Ascending aorta (tissue), 2 donors: ENCODE measurements at regions not wholly inside any gene's neighbourhood (a gene's known extent, or its start where the extent isn't known, plus 50 kb on each side); places are given as distances from the start of the nearest gene placed in this dataset.

Source experiments
- DNase-seq, 2 donors: peaks; one replicate each; pipeline ENCODE4 v3.0.0-alpha.2; 2019; ENCODE audit warnings: low spot score in 2 of 2
- H3K27ac ChIP-seq, 2 donors: fragments of 200-600 bp; sonication (generic); one replicate each; pipeline ENCODE4 v1.5.1; 2016 to 2017; ENCODE audit warnings: mild to moderate bottlenecking in 1 of 2
- H3K27me3 ChIP-seq: fragments of 200-600 bp; sonication (generic); one replicate; pipeline ENCODE4 v1.5.1; 2017
- H3K36me3 ChIP-seq, 2 donors: fragments of 200-600 bp; sonication (generic); one replicate each; pipeline ENCODE4 v1.5.1; 2016
- H3K4me1 ChIP-seq, 2 donors: fragments of 200-600 bp; sonication (generic); one replicate each; pipeline ENCODE4 v1.5.1; 2016 to 2017; ENCODE audit warnings: mild to moderate bottlenecking in 1 of 2
- H3K4me3 ChIP-seq, 2 donors: fragments of 200-600 bp; sonication (generic); one replicate each; pipeline ENCODE4 v1.5.1; 2016 to 2017; ENCODE audit warnings: mild to moderate bottlenecking in 1 of 2
- H3K9me3 ChIP-seq, 2 donors: fragments of 200-600 bp; sonication (generic); one replicate each; pipeline ENCODE4 v1.5.1; 2016
- intact Hi-C: fragments of 100-400 bp; cut with DNase I; formaldehyde crosslinking; loops from one replicate; pipeline ENCODE4 v1.15.1; 2023
- TF ChIP-seq, protein P1 (sequence below), 3 experiments: fragments of 200-600 bp in 2 of 3; fragments of 450-650 bp in 1 of 3; sonication (generic) in 2 of 3; IDR thresholded peaks; one replicate each; pipeline ENCODE4 v1.5.1; 2016 to 2019; ENCODE audit warnings: antibody characterized with exemption in 3 of 3, mild to moderate bottlenecking in 1 of 3, moderate library complexity in 1 of 3

DNA sequence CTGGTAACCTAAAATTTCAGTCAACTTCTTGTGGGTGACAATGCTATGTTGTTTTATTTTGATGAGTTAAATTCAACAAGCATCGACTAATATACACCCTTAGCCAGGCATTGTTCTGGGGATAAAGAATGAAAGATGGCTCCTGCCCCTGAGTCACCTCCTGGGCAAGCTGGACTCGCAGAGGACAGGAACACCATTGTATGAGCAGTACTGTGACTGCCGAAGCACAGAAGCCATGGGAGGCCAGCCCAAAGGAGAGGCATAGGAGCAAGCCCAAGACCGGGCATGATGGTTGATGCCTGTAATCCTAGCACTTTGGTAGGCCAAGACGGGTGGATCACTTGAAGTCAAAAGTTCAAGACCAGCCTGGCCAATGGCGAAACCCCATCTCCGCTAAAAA lies 555.2 kb downstream of the OMA1 start:
- no peak overlapping the region for H3K27ac ChIP-seq
- H3K36me3 ChIP-seq = no peaks in the 10 kb centered on the region
- no peaks in the 10 kb centered on the region for H3K27me3 ChIP-seq
- no peaks in the 10 kb centered on the region for H3K9me3 ChIP-seq
- intact Hi-C loops = no loop called here
- DNase-seq = no peak
- TF ChIP-seq, protein P1, sequence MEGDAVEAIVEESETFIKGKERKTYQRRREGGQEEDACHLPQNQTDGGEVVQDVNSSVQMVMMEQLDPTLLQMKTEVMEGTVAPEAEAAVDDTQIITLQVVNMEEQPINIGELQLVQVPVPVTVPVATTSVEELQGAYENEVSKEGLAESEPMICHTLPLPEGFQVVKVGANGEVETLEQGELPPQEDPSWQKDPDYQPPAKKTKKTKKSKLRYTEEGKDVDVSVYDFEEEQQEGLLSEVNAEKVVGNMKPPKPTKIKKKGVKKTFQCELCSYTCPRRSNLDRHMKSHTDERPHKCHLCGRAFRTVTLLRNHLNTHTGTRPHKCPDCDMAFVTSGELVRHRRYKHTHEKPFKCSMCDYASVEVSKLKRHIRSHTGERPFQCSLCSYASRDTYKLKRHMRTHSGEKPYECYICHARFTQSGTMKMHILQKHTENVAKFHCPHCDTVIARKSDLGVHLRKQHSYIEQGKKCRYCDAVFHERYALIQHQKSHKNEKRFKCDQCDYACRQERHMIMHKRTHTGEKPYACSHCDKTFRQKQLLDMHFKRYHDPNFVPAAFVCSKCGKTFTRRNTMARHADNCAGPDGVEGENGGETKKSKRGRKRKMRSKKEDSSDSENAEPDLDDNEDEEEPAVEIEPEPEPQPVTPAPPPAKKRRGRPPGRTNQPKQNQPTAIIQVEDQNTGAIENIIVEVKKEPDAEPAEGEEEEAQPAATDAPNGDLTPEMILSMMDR (IDR thresholded peaks at IDR 0.05) = no peak
- H3K4me3 ChIP-seq = no peak overlapping the region
- no peaks in the 10 kb centered on the region for H3K4me1 ChIP-seq

DNA sequence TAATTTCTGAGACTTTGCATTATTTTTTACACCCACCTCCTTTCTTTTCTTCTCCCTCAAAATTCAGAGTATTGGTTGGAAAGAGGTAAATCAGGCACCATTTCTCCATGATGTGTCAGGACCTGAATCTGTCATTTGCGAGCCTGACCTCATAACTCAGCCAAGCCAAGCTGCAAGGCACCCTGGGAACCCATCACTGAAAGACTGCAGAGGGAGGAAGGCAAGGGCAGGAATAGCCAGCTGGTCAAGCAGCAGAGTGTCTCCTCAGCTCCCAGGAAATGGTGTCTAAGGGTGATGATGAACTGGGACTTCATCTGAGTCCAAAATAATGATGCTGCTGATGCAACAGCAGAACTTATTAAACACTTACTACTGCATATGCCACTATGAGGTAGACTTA lies 556.6 kb downstream of the OMA1 start:
- Histone ChIP-seq H3K9me3 (no peaks in the 10 kb centered on the region), H3K27me3 (no peaks in the 10 kb centered on the region), H3K36me3 (no peaks in the 10 kb centered on the region), H3K27ac (no peak overlapping the region), H3K4me3 (no peak overlapping the region), H3K4me1 (no peaks in the 10 kb centered on the region)
- DNase-seq = no peak
- intact Hi-C loops = no loop called here
- TF ChIP-seq, protein P1 (IDR thresholded peaks at IDR 0.05) = no peak

- intact Hi-C loops = no loop called here
- H3K27me3 ChIP-seq = no peaks in the 10 kb centered on the region
- TF ChIP-seq, protein P1 (IDR thresholded peaks at IDR 0.05) = no peak
- H3K4me1 ChIP-seq = no peaks in the 10 kb centered on the region
- no peak overlapping the region for H3K27ac ChIP-seq
- no peak for DNase-seq
- no peaks in the 10 kb centered on the region for H3K36me3 ChIP-seq
- no peaks in the 10 kb centered on the region for H3K9me3 ChIP-seq
- H3K4me3 ChIP-seq = no peak overlapping the region
Measured at GRCh38 chr1:57987523-57987922, 559.0 kb downstream of the OMA1 start.

- TF ChIP-seq, protein P1 (IDR thresholded peaks at IDR 0.05) = no peak
- H3K36me3 ChIP-seq = no peaks in the 10 kb centered on the region
Measured at GRCh38 chr1:57986432-57986831, 560.1 kb downstream of the OMA1 start.

GRCh38 chr1:57984277-57984676 lies 560.4 kb upstream of the DAB1 start:
- Histone ChIP-seq H3K4me3 (no peak overlapping the region), H3K27ac (no peak overlapping the region)
- intact Hi-C loops = no loop called here

More at GRCh38 chr1:57986432-57986831, 560.1 kb downstream of the OMA1 start:
- no peak for DNase-seq
- H3K4me1 ChIP-seq = no peaks in the 10 kb centered on the region
- H3K27ac ChIP-seq = no peak overlapping the region
- H3K27me3 ChIP-seq = no peaks in the 10 kb centered on the region
- H3K9me3 ChIP-seq = no peaks in the 10 kb centered on the region
- intact Hi-C loops = no loop called here
- H3K4me3 ChIP-seq = no peak overlapping the region

More at GRCh38 chr1:57984277-57984676, 560.4 kb upstream of the DAB1 start:
- Histone ChIP-seq H3K27me3 (no peaks in the 10 kb centered on the region), H3K4me1 (no peaks in the 10 kb centered on the region), H3K36me3 (no peaks in the 10 kb centered on the region), H3K9me3 (no peaks in the 10 kb centered on the region)
- DNase-seq = no peak
- TF ChIP-seq, protein P1 (IDR thresholded peaks at IDR 0.05) = no peak
